Trophoblast cell (in vitro differentiated cells and primary cell): ENCODE measurements at regions not wholly inside any gene's neighbourhood (a gene's known extent, or its start where the extent isn't known, plus 50 kb on each side); places are given as distances from the start of the nearest gene placed in this dataset.

Experiments
- DNase-seq, 2 donors: peaks; one replicate each; pipeline ENCODE4 v3.0.0-alpha.2; 2016
- H2AFZ ChIP-seq: 2 replicates; pipeline ENCODE4 v1.6.1; 2013; ENCODE audit warnings: low read length, moderate library complexity, mild to moderate bottlenecking; ENCODE audit not compliant: insufficient read depth, poor library complexity
- H2AK5ac ChIP-seq: 2 replicates; pipeline ENCODE4 v1.6.1; 2013; ENCODE audit warnings: mild to moderate bottlenecking, low read length
- H2BK120ac ChIP-seq: 2 replicates; pipeline ENCODE4 v1.6.1; 2013; ENCODE audit warnings: low read length, mild to moderate bottlenecking, moderate library complexity; ENCODE audit not compliant: insufficient read depth, poor library complexity
- H2BK12ac ChIP-seq: 2 replicates; pipeline ENCODE4 v1.6.1; 2013; ENCODE audit warnings: mild to moderate bottlenecking, low read length, moderate library complexity
- H2BK5ac ChIP-seq: 2 replicates; pipeline ENCODE4 v1.6.1; 2013; ENCODE audit warnings: low read length, low read depth, moderate library complexity, mild to moderate bottlenecking; ENCODE audit not compliant: poor library complexity
- H3K14ac ChIP-seq: 2 replicates; pipeline ENCODE4 v1.6.1; 2013; ENCODE audit warnings: mild to moderate bottlenecking, low read length
- H3K18ac ChIP-seq: 2 replicates; pipeline ENCODE4 v1.6.1; 2013; ENCODE audit warnings: mild to moderate bottlenecking, low read length
- H3K23ac ChIP-seq: 2 replicates; pipeline ENCODE4 v1.6.1; 2013; ENCODE audit warnings: low read length
- H3K27ac ChIP-seq: 2 replicates; pipeline ENCODE4 v1.5.1; 2013; ENCODE audit warnings: low read depth, mild to moderate bottlenecking, inconsistent platforms, low read length, moderate library complexity
- H3K27me3 ChIP-seq: 2 replicates; pipeline ENCODE4 v1.6.1; 2013; ENCODE audit warnings: inconsistent platforms, mild to moderate bottlenecking, low read length, moderate library complexity; ENCODE audit not compliant: insufficient read depth
- H3K36me3 ChIP-seq, 2 experiments: 1 replicate in 1 of 2; 2 replicates in 1 of 2; pipeline ENCODE4 v1.6.1; 2013; ENCODE audit warnings: low read length in 2 of 2, mild to moderate bottlenecking in 2 of 2, moderate library complexity in 1 of 2; ENCODE audit not compliant: insufficient read depth in 2 of 2, control insufficient read depth in 1 of 2
- H3K4ac ChIP-seq: 2 replicates; pipeline ENCODE4 v1.6.1; 2013; ENCODE audit warnings: low read depth, mild to moderate bottlenecking, low read length, moderate library complexity
- H3K4me1 ChIP-seq, 2 experiments: 1 replicate in 1 of 2; 2 replicates in 1 of 2; pipeline ENCODE4 v1.6.1; 2013; ENCODE audit warnings: low read length in 2 of 2, mild to moderate bottlenecking in 2 of 2, moderate library complexity in 1 of 2; ENCODE audit not compliant: insufficient read depth in 2 of 2, control insufficient read depth in 1 of 2
- H3K4me2 ChIP-seq: 2 replicates; pipeline ENCODE4 v1.6.1; 2013; ENCODE audit warnings: inconsistent platforms, mild to moderate bottlenecking, low read length, moderate library complexity
- H3K4me3 ChIP-seq: 2 replicates; pipeline ENCODE4 v1.5.1; 2013; ENCODE audit warnings: mild to moderate bottlenecking, low read depth, low read length, inconsistent platforms
- H3K79me1 ChIP-seq: one replicate; pipeline ENCODE4 v1.6.1; 2013; ENCODE audit warnings: low read length
- H3K79me2 ChIP-seq: 2 replicates; pipeline ENCODE4 v1.6.1; 2013; ENCODE audit warnings: low read length, mild to moderate bottlenecking; ENCODE audit not compliant: control insufficient read depth, insufficient read depth, poor library complexity
- H3K9ac ChIP-seq: 2 replicates; pipeline ENCODE4 v1.6.1; 2013; ENCODE audit warnings: mild to moderate bottlenecking, low read length
- H3K9me3 ChIP-seq: 2 replicates; pipeline ENCODE4 v1.6.1; 2013; ENCODE audit warnings: low read depth, mild to moderate bottlenecking, control low read depth, inconsistent platforms, low read length; ENCODE audit not compliant: insufficient read depth
- H4K12ac ChIP-seq: 2 replicates; pipeline ENCODE4 v1.6.1; 2013; ENCODE audit warnings: low read depth, mild to moderate bottlenecking, low read length, moderate library complexity
- H4K8ac ChIP-seq: 2 replicates; pipeline ENCODE4 v1.6.1; 2013; ENCODE audit warnings: low read depth, mild to moderate bottlenecking, low read length, moderate library complexity
- H4K91ac ChIP-seq: one replicate; pipeline ENCODE4 v1.6.1; 2013; ENCODE audit warnings: low read depth, mild to moderate bottlenecking, low read length, moderate library complexity
- WGBS: extraction: QIAGEN DNeasy Blood & Tissue Kit; methylation state at CpG from one replicate; pipeline ENCODE4 v1.1.7; 2013; ENCODE audit warnings: missing lambda C conversion rate; ENCODE audit not compliant: insufficient read length, insufficient coverage; ENCODE audit errors: extremely low coverage; 5-methylcytosine and 5-hydroxymethylcytosine counted together

DNA sequence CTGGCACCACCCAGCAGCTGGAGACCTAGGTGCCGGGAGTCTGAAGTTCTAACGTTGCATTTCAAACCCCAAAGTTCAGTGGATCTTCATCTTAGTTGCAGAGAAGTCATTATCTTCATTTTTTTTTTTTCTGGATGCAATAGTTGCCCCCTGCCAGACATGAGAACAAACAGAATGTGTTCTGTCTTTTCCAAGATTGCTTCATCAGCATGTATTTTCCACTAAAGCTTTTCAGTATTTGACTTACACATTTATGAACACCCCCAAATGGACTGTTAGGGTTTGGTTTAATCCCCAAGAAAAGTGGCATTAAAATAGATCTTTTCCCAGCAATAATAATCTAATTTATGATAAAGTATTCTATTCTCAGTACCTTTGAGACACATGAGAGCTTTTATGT, 135.2 kb upstream of the OSMR start:
- no peaks in the 10 kb centered on the region for H3K79me1 ChIP-seq
- DNase-seq: no peak
- H3K79me2 ChIP-seq: no peaks in the 10 kb centered on the region
- H3K23ac ChIP-seq: no peak overlapping the region
- no CpG with 5 or more reads among the region's 2 CpGs for WGBS
- H3K9ac ChIP-seq: no peak overlapping the region
- H3K4me1 ChIP-seq: no peaks in the 10 kb centered on the region
- no peaks in the 10 kb centered on the region for H3K9me3 ChIP-seq
- H4K12ac ChIP-seq: no peak overlapping the region
- no peak overlapping the region for H2AK5ac ChIP-seq
- no peak overlapping the region for H2BK12ac ChIP-seq
- H4K8ac ChIP-seq: no peak overlapping the region
- H3K27me3 ChIP-seq: no peaks in the 10 kb centered on the region
- H3K14ac ChIP-seq: no peak overlapping the region
- no peaks in the 10 kb centered on the region for H3K36me3 ChIP-seq
- H3K4me2 ChIP-seq: no peak overlapping the region
- no peak overlapping the region for H3K4me3 ChIP-seq
- no peak overlapping the region for H2BK120ac ChIP-seq
- H3K18ac ChIP-seq: no peak overlapping the region
- no peak overlapping the region for H3K4ac ChIP-seq
- no peak overlapping the region for H4K91ac ChIP-seq
- H3K27ac ChIP-seq: no peak overlapping the region
- H2AFZ ChIP-seq: no peak overlapping the region
- H2BK5ac ChIP-seq: no peak overlapping the region

DNA sequence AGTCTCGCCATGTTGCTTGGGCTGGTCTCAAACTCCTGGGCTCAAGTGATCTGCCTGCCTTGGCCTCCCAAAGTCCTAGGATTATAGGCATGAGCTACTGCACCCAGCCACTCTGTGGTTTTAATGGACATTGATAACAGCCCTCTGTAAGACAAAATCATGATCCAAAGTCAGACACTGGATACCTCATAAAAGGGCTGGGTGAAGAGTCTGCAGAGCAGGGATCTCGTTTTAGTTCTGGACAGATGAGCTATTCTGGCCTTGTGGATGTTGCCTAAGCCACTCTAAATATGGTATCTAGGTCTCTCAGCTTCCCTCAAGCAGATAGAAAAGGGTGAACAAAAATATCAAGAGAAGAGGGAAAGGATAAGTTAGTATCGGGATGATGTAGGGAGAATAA, 133.4 kb upstream of the OSMR start:
- Histone ChIP-seq H3K79me1 (no peaks in the 10 kb centered on the region), H3K4me3 (no peak overlapping the region), H4K8ac (no peak overlapping the region), H3K14ac (no peak overlapping the region), H2BK120ac (no peak overlapping the region), H3K23ac (no peak overlapping the region), H3K27me3 (no peaks in the 10 kb centered on the region), H4K12ac (no peak overlapping the region), H4K91ac (no peak overlapping the region), H3K27ac (no peak overlapping the region), H3K4ac (no peak overlapping the region), H3K36me3 (no peaks in the 10 kb centered on the region), H3K9ac (no peak overlapping the region), H2AFZ (no peak overlapping the region), H3K79me2 (no peaks in the 10 kb centered on the region), H2AK5ac (no peak overlapping the region), H3K9me3 (no peaks in the 10 kb centered on the region), H3K4me1 (no peaks in the 10 kb centered on the region), H2BK5ac (no peak overlapping the region), H3K18ac (no peak overlapping the region), H2BK12ac (no peak overlapping the region), H3K4me2 (no peak overlapping the region)
- 100% methylated on average over 1 of the region's 3 CpGs for WGBS
- no peak for DNase-seq

DNA sequence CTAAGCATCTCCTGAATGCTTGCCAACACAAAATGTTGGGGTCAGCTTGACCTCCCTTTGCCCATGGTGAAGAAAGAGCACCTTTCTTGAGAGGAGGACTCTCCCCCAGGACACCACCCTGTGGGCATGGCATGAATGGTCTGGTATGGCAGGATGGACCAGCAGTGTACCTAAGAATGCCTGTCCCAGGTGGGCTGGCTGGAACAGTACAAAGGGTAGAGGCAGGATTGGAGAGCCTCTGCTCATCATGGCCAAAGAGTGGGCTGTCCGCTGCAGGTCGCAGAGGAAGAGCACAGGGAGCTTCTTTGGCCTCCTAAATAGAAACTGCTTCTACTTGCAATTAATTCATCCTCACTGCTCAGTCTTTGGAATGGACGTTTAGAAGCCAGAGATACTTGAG, 131.6 kb upstream of the OSMR start:
- Histone ChIP-seq H3K4ac (no peak overlapping the region), H2BK120ac (no peak overlapping the region), H3K9ac (no peak overlapping the region), H4K8ac (no peak overlapping the region), H3K4me2 (no peak overlapping the region), H3K79me2 (no peaks in the 10 kb centered on the region), H3K14ac (no peak overlapping the region), H2AK5ac (no peak overlapping the region), H3K27me3 (no peaks in the 10 kb centered on the region), H3K23ac (no peak overlapping the region), H2AFZ (no peak overlapping the region), H3K9me3 (no peaks in the 10 kb centered on the region), H4K12ac (no peak overlapping the region), H3K18ac (no peak overlapping the region), H3K4me1 (no peaks in the 10 kb centered on the region), H3K4me3 (no peak overlapping the region), H4K91ac (no peak overlapping the region), H3K27ac (no peak overlapping the region), H2BK5ac (no peak overlapping the region), H3K79me1 (no peaks in the 10 kb centered on the region), H3K36me3 (no peaks in the 10 kb centered on the region), H2BK12ac (no peak overlapping the region)
- no CpG with 5 or more reads among the region's 3 CpGs for WGBS
- no peak for DNase-seq

DNA sequence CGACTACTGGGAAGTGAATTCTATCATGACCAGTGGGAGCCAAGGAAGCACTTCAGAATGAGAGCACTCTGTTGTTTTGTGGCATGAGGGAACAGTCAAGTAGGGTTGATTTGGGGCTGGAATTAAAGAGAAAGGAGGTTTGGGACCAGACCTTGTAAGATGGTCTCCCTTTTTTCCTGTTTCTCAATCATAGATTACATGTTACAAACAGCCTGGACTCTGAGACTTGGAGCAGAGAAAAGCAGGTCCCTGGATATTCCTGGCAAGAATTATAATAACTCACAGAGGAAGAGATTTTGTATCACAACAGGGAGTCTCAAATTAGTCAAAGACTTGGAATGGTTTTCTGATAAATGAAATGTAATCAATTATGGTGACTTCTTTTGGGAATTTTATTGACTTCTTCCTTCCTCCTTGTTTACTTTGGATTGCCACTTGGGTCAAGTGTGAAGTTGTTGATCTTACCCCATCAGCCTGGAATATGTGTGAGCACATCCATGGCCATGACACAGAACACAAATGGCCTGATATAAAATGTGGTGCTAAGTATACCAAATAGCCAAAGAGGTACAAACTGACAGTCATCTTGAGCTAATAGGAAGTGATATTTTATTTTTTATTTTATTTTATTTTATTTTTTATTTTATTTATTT, 131.0 kb upstream of the OSMR start:
- H4K91ac ChIP-seq: no peak overlapping the region
- H3K4me3 ChIP-seq: no peak overlapping the region
- H3K23ac ChIP-seq: no peak overlapping the region
- H2AFZ ChIP-seq: no peak overlapping the region
- H3K4ac ChIP-seq: no peak overlapping the region
- H3K9me3 ChIP-seq: no peaks in the 10 kb centered on the region
- no peaks in the 10 kb centered on the region for H3K27me3 ChIP-seq
- no peak overlapping the region for H3K9ac ChIP-seq
- H3K14ac ChIP-seq: no peak overlapping the region
- no peak overlapping the region for H3K18ac ChIP-seq
- H2AK5ac ChIP-seq: no peak overlapping the region
- no peaks in the 10 kb centered on the region for H3K36me3 ChIP-seq
- H3K79me2 ChIP-seq: no peaks in the 10 kb centered on the region
- H2BK5ac ChIP-seq: no peak overlapping the region
- no peaks in the 10 kb centered on the region for H3K4me1 ChIP-seq
- no peaks in the 10 kb centered on the region for H3K79me1 ChIP-seq
- DNase-seq: no peak
- no peak overlapping the region for H4K12ac ChIP-seq
- no peak overlapping the region for H3K27ac ChIP-seq
- no peak overlapping the region for H2BK120ac ChIP-seq
- no peak overlapping the region for H3K4me2 ChIP-seq
- H2BK12ac ChIP-seq: no peak overlapping the region
- no CpG with 5 or more reads among the region's 1 CpG for WGBS
- H4K8ac ChIP-seq: no peak overlapping the region
